GM10266 (cell line): ENCODE measurements at regions not wholly inside any gene's neighbourhood (a gene's known extent, or its start where the extent isn't known, plus 50 kb on each side); places are given as distances from the start of the nearest gene placed in this dataset.

ENCODE experiments used
- DNase-seq: peaks from one replicate; pipeline ENCODE4 v3.0.0; 2012; ENCODE audit errors: extremely low spot score
- TF ChIP-seq, protein P1 (sequence below): IDR thresholded peaks from 2 replicates; pipeline ENCODE4 v1.5.1; 2012; ENCODE audit warnings: mild to moderate bottlenecking, low read depth; ENCODE audit not compliant: control insufficient read depth, insufficient read depth; ENCODE audit errors: missing control alignments

DNA sequence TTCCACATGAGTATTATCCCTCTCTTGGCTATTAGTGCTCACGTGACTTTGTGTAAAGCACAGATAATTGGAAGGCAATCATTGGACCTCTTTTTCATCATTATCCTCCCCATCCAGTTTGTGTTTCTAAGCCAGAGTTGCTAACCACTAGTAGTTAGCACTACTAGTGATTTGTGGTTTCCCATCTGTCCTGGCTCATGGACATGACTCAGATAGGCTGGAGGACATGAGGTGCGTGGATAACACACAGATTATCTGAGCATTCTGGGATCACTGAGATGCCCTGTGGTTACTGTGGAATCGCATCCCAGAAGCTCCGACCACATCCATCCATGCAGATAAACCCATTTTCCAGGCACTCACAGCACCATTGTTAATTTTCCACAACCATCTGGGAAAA is 123.8 kb upstream of the NAA20 start:
- DNase-seq = no peak
- TF ChIP-seq, protein P1, sequence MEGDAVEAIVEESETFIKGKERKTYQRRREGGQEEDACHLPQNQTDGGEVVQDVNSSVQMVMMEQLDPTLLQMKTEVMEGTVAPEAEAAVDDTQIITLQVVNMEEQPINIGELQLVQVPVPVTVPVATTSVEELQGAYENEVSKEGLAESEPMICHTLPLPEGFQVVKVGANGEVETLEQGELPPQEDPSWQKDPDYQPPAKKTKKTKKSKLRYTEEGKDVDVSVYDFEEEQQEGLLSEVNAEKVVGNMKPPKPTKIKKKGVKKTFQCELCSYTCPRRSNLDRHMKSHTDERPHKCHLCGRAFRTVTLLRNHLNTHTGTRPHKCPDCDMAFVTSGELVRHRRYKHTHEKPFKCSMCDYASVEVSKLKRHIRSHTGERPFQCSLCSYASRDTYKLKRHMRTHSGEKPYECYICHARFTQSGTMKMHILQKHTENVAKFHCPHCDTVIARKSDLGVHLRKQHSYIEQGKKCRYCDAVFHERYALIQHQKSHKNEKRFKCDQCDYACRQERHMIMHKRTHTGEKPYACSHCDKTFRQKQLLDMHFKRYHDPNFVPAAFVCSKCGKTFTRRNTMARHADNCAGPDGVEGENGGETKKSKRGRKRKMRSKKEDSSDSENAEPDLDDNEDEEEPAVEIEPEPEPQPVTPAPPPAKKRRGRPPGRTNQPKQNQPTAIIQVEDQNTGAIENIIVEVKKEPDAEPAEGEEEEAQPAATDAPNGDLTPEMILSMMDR = no peak

DNA sequence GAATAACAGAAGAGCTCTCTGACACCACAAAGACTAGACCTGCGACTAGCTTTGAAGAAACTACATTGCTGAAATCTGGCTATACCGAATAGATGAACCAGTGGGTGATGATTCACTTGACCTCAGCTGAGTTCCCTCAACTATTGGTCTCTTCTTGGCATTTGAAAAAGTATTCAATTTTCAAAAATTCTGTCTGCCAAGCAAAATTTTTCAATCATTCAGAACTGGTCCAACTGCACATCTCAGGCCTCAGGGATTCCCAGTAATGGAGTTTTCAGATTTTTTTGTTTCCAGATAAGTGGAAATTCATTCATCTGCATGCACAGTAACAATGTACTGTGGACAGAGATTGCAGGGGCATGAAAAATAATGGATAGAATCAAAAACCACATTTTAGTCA is 121.4 kb upstream of the NAA20 start:
- DNase-seq = no peak
- TF ChIP-seq, protein P1 = no peak

DNA sequence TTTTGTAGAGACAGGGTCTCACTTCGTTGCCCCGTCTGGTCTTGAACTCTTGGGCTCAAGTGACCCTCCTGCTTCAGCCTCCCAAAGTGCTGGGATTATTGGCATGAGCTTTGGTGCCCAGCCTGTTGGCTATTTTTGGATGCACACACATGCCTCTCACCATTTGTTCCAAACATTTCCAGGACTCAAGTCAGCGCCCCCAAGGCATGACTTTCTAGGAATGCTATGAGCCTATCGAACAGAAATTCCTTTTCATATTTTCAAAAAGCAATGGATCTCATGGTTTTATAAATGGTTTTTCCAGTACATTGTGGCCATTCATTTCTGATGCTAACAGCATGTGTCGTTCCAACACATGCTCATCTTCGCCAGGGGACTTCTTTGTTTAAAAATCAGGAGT is 119.3 kb upstream of the NAA20 start:
- no peak for DNase-seq
- TF ChIP-seq, protein P1 = no peak

GRCh38 chr20:19901226-19901625 is 115.9 kb upstream of the NAA20 start:
- DNase-seq = no peak

GRCh38 chr20:19903168-19903811 is 113.9 kb upstream of the NAA20 start:
- TF ChIP-seq, protein P1 = peak; percentile 63

More at GRCh38 chr20:19901226-19901625, 115.9 kb upstream of the NAA20 start:
- TF ChIP-seq, protein P1 = no peak

GRCh38 chr20:19907326-19908056 is 109.7 kb upstream of the NAA20 start:
- TF ChIP-seq, protein P1 = no peak
- no peak for DNase-seq

More at GRCh38 chr20:19903168-19903811, 113.9 kb upstream of the NAA20 start:
- DNase-seq = peak; percentile 66

- TF ChIP-seq, protein P1 = no peak
- DNase-seq = no peak
Observed at GRCh38 chr20:19908576-19908975, 108.6 kb upstream of the NAA20 start.
